Esophagus squamous epithelium (tissue), 4 donors: ENCODE measurements at regions not wholly inside any gene's neighbourhood (a gene's known extent, or its start where the extent isn't known, plus 50 kb on each side); places are given as distances from the start of the nearest gene placed in this dataset.

ENCODE experiments used
- CTCF ChIP-seq, 6 experiments: fragments of 450-650 bp in 4 of 6; fragments of 200-600 bp in 2 of 6; sonication (generic) in 2 of 6; IDR thresholded peaks; one replicate each; pipeline ENCODE4 v1.5.1; 2016 to 2019; ENCODE audit warnings: antibody characterized with exemption in 6 of 6, mild to moderate bottlenecking in 4 of 6, moderate library complexity in 4 of 6
- POLR2A ChIP-seq, 4 donors: fragments of 450-650 bp; IDR thresholded peaks; one replicate each; pipeline ENCODE4 v1.6.1; 2017; ENCODE audit warnings: antibody characterized with exemption in 4 of 4, mild to moderate bottlenecking in 4 of 4, moderate library complexity in 3 of 4

GRCh38 chr16:64830653-64831052 lies 291.2 kb downstream of the CDH11 start:
- no peak for TF ChIP-seq CTCF (IDR thresholded peaks at IDR 0.05)
- no peak for TF ChIP-seq POLR2A (IDR thresholded peaks at IDR 0.05)
